GM23338 (cell line): ENCODE measurements at regions not wholly inside any gene's neighbourhood (a gene's known extent, or its start where the extent isn't known, plus 50 kb on each side); places are given as distances from the start of the nearest gene placed in this dataset.

Experiments used
- ATAC-seq: fragments of 200-7000 bp; cut with Tn5 transposase; 3 replicates; pipeline ENCODE4 v1.9.1; 2020
- DNase-seq: peaks from one replicate; pipeline ENCODE4 v3.0.0-alpha.2; 2015; ENCODE audit warnings: low spot score
- H2AFZ ChIP-seq: fragments of 200-600 bp; sonication (generic); 2 replicates; pipeline ENCODE4 v1.8.0; 2016; ENCODE audit warnings: antibody characterized with exemption, mild to moderate bottlenecking, moderate library complexity
- H3F3A ChIP-seq: fragments of 200-600 bp; sonication (generic); replicated peaks from 2 replicates; pipeline ENCODE4 v1.8.0; 2017; ENCODE audit warnings: antibody characterized with exemption, mixed run types, low read depth
- H3K27ac ChIP-seq: fragments of 200-600 bp; sonication (generic); 2 replicates; pipeline ENCODE4 v1.6.1; 2016; ENCODE audit warnings: low read depth
- H3K27me3 ChIP-seq: fragments of 200-600 bp; sonication (generic); 2 replicates; pipeline ENCODE4 v1.8.0; 2016; ENCODE audit warnings: mild to moderate bottlenecking, mixed run types, moderate library complexity; ENCODE audit not compliant: insufficient read depth
- H3K36me3 ChIP-seq: fragments of 200-600 bp; sonication (generic); 2 replicates; pipeline ENCODE4 v1.8.0; 2016; ENCODE audit warnings: mild to moderate bottlenecking; ENCODE audit not compliant: insufficient read depth
- H3K4me1 ChIP-seq: fragments of 200-600 bp; sonication (generic); 2 replicates; pipeline ENCODE4 v1.8.0; 2016; ENCODE audit warnings: mild to moderate bottlenecking, moderate library complexity; ENCODE audit not compliant: insufficient read depth
- H3K4me2 ChIP-seq: fragments of 200-600 bp; sonication (generic); 2 replicates; pipeline ENCODE4 v1.7.1; 2017; ENCODE audit warnings: mixed run types
- H3K4me3 ChIP-seq: fragments of 200-600 bp; sonication (generic); 2 replicates; pipeline ENCODE4 v1.6.1; 2016; ENCODE audit warnings: mixed run types
- H3K79me2 ChIP-seq: fragments of 200-600 bp; sonication (generic); replicated peaks from 2 replicates; pipeline ENCODE4 v1.8.0; 2017; ENCODE audit warnings: mild to moderate bottlenecking; ENCODE audit not compliant: insufficient read depth
- H3K9me2 ChIP-seq: fragments of 200-600 bp; sonication (generic); 2 replicates; pipeline ENCODE4 v1.8.0; 2017; ENCODE audit not compliant: insufficient read depth
- H4K20me1 ChIP-seq: fragments of 200-600 bp; sonication (generic); replicated peaks from 2 replicates; pipeline ENCODE4 v1.8.0; 2017; ENCODE audit warnings: mild to moderate bottlenecking; ENCODE audit not compliant: insufficient read depth
- H3K27ac Mint-ChIP-seq: 2 replicates; pipeline ENCODE4 v1.8.0; 2020; ENCODE audit warnings: inconsistent platforms, mild to moderate bottlenecking, moderate library complexity, mixed read lengths
- H3K27me3 Mint-ChIP-seq: 3 replicates; pipeline ENCODE4 v1.8.0; 2022; ENCODE audit warnings: low read depth, mild to moderate bottlenecking, moderate library complexity, mixed read lengths, inconsistent platforms; ENCODE audit not compliant: insufficient read depth, poor library complexity
- H3K36me3 Mint-ChIP-seq: 3 replicates; pipeline ENCODE4 v1.8.0; 2021; ENCODE audit warnings: low read depth, mild to moderate bottlenecking, inconsistent platforms, moderate library complexity, mixed read lengths
- H3K4me1 Mint-ChIP-seq: 3 replicates; pipeline ENCODE4 v1.8.0; 2020; ENCODE audit warnings: mild to moderate bottlenecking, inconsistent platforms, mixed read lengths
- H3K4me3 Mint-ChIP-seq: 3 replicates; pipeline ENCODE4 v1.8.0; 2021; ENCODE audit warnings: moderate library complexity, mild to moderate bottlenecking, inconsistent platforms, mixed read lengths
- H3K9me3 Mint-ChIP-seq: 3 replicates; pipeline ENCODE4 v1.8.0; 2020; ENCODE audit warnings: moderate library complexity, mild to moderate bottlenecking, inconsistent platforms, mixed read lengths
- CREB1 ChIP-seq: fragments of 250-450 bp; sonication (Bioruptor Pico); IDR thresholded peaks from 2 replicates; pipeline ENCODE4 v1.5.0; 2020; ENCODE audit warnings: low read depth, mild to moderate bottlenecking, moderate library complexity
- CTCF ChIP-seq, 2 experiments: fragments of 200-600 bp in 1 of 2; sonication (generic) in 1 of 2; conservative IDR thresholded peaks; 2 replicates each; pipeline versions ENCODE4 v1.5.1 to v1.6.1; 2016 to 2017; ENCODE audit warnings: antibody characterized with exemption in 2 of 2, low read depth in 2 of 2, mild to moderate bottlenecking in 2 of 2, moderate library complexity in 1 of 2
- ETS1 ChIP-seq: IDR thresholded peaks from 2 replicates; pipeline ENCODE4 v1.6.1; 2016; ENCODE audit warnings: antibody characterized with exemption
- EZH2 ChIP-seq: fragments of 200-600 bp; sonication (generic); IDR thresholded peaks from one replicate; pipeline ENCODE4 v1.8.0; 2017; ENCODE audit warnings: antibody characterized with exemption, mild to moderate bottlenecking, low read depth; ENCODE audit not compliant: unreplicated experiment
- EZH2phosphoT487 ChIP-seq: fragments of 200-600 bp; sonication (generic); IDR thresholded peaks from one replicate; pipeline ENCODE4 v1.8.1; 2018; ENCODE audit warnings: antibody characterized with exemption; ENCODE audit not compliant: unreplicated experiment
- JUNB ChIP-seq: IDR thresholded peaks from one replicate; pipeline ENCODE4 v1.6.1; 2016; ENCODE audit warnings: antibody characterized with exemption; ENCODE audit not compliant: unreplicated experiment
- NANOG ChIP-seq: IDR thresholded peaks from 2 replicates; pipeline ENCODE4 v1.6.1; 2016; ENCODE audit warnings: antibody characterized with exemption, borderline replicate concordance
- POLR2AphosphoS5 ChIP-seq: IDR thresholded peaks from 2 replicates; pipeline ENCODE4 v1.6.1; 2016; ENCODE audit warnings: antibody characterized with exemption, low read depth
- STAT1 ChIP-seq: IDR thresholded peaks from one replicate; pipeline ENCODE4 v1.6.1; 2016; ENCODE audit warnings: antibody characterized with exemption; ENCODE audit not compliant: unreplicated experiment
- ZNF114 ChIP-seq: fragments of 250-450 bp; sonication (Bioruptor Pico); IDR thresholded peaks from 2 replicates; pipeline ENCODE4 v1.5.0; 2020; ENCODE audit warnings: mild to moderate bottlenecking, moderate library complexity
- ZNF331 ChIP-seq: fragments of 250-450 bp; sonication (Bioruptor Pico); IDR thresholded peaks from 2 replicates; pipeline ENCODE4 v1.5.0; 2020; ENCODE audit warnings: low read depth, mild to moderate bottlenecking, moderate library complexity
- ZNF462 ChIP-seq: fragments of 250-450 bp; sonication (Bioruptor Pico); IDR thresholded peaks from 2 replicates; pipeline ENCODE4 v1.5.0; 2020; ENCODE audit warnings: mild to moderate bottlenecking, moderate library complexity
- TF ChIP-seq, protein P1 (sequence below): IDR thresholded peaks from one replicate; pipeline ENCODE4 v1.6.1; 2018; ENCODE audit warnings: antibody characterized with exemption; ENCODE audit not compliant: unreplicated experiment

- H3K27ac ChIP-seq: no peak overlapping the region
- DNase-seq: no peak
- no peaks in the 10 kb centered on the region for H3K27me3 ChIP-seq
- no peaks in the 10 kb centered on the region for H3K4me1 ChIP-seq
- TF ChIP-seq CREB1: no peak
- no peak for TF ChIP-seq POLR2AphosphoS5
- no peak for TF ChIP-seq ETS1
- no peak for TF ChIP-seq EZH2
- TF ChIP-seq NANOG: no peak
- TF ChIP-seq ZNF114 (CRISPR knock-in tag): no peak
- no peak for TF ChIP-seq EZH2phosphoT487
- TF ChIP-seq, protein P1, sequence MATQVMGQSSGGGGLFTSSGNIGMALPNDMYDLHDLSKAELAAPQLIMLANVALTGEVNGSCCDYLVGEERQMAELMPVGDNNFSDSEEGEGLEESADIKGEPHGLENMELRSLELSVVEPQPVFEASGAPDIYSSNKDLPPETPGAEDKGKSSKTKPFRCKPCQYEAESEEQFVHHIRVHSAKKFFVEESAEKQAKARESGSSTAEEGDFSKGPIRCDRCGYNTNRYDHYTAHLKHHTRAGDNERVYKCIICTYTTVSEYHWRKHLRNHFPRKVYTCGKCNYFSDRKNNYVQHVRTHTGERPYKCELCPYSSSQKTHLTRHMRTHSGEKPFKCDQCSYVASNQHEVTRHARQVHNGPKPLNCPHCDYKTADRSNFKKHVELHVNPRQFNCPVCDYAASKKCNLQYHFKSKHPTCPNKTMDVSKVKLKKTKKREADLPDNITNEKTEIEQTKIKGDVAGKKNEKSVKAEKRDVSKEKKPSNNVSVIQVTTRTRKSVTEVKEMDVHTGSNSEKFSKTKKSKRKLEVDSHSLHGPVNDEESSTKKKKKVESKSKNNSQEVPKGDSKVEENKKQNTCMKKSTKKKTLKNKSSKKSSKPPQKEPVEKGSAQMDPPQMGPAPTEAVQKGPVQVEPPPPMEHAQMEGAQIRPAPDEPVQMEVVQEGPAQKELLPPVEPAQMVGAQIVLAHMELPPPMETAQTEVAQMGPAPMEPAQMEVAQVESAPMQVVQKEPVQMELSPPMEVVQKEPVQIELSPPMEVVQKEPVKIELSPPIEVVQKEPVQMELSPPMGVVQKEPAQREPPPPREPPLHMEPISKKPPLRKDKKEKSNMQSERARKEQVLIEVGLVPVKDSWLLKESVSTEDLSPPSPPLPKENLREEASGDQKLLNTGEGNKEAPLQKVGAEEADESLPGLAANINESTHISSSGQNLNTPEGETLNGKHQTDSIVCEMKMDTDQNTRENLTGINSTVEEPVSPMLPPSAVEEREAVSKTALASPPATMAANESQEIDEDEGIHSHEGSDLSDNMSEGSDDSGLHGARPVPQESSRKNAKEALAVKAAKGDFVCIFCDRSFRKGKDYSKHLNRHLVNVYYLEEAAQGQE: no peak
- TF ChIP-seq JUNB: no peak
- no peak for TF ChIP-seq ZNF462
- TF ChIP-seq ZNF331: no peak
- TF ChIP-seq CTCF (conservative IDR thresholded peaks at IDR 0.05; ENCODE audit: low read depth in 2 of 2): no peak
- TF ChIP-seq STAT1: no peak
- peaks cover 3% of the 10 kb centered on the region; the same call in 2 of the 3 replicates for H3K4me1 Mint-ChIP-seq
- no peaks in the 10 kb centered on the region for H3K36me3 Mint-ChIP-seq
- no peaks in the 10 kb centered on the region for H3K27me3 Mint-ChIP-seq
- no peaks in the 10 kb centered on the region for H3K9me3 Mint-ChIP-seq
- H3K4me3 Mint-ChIP-seq: no peak overlapping the region
- peaks cover 13% of the 10 kb centered on the region; the same call in 1 of the 2 replicates for H3K9me2 ChIP-seq
- H4K20me1 ChIP-seq: no peaks in the 10 kb centered on the region
- no peak for ATAC-seq
- no peak overlapping the region for H3K27ac Mint-ChIP-seq
- no peaks in the 10 kb centered on the region for H3K79me2 ChIP-seq
- H2AFZ ChIP-seq: no peak overlapping the region
- no peak overlapping the region for H3K4me2 ChIP-seq
- H3K36me3 ChIP-seq: no peaks in the 10 kb centered on the region
- no peaks in the 10 kb centered on the region for H3F3A ChIP-seq
- no peak overlapping the region for H3K4me3 ChIP-seq
Observed at GRCh38 chr12:46103559-46104383, 113.4 kb upstream of the SCAF11 start.
